ENCODE measurements at regions not wholly inside any gene's neighbourhood (a gene's known extent, or its start where the extent isn't known, plus 50 kb on each side); places are given as distances from the start of the nearest gene placed in this dataset.

DNA sequence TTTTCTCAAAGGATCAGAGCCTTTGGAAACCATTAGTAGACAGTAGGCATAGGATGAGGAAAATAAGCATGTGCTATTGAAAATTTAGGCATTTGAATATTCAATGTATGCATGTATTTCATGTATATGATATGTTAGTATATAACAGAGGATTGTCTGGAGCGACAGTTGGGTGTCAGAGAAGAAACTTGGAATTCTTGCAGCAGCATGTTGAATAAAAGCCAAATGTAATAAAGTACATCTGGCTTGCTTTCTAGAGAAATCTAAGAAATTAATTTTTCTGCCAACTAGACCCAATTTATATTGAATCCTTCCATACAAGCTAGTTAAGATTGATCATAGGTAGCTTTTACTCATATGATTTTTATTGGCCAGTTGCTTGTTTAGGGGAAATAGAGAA, 578.8 kb downstream of the CDH11 start:
- no peaks in the 10 kb centered on the region for H3K4me1 ChIP-seq (ENCODE audit: control insufficient read depth, low read length)
- H3K9me2 ChIP-seq (replicated peaks; ENCODE audit: control insufficient read depth, low read length): no peaks in the 10 kb centered on the region
- H3K27me3 ChIP-seq (ENCODE audit: control insufficient read depth, low read length): no peaks in the 10 kb centered on the region
- no peaks in the 10 kb centered on the region for H3K79me2 ChIP-seq (ENCODE audit: control insufficient read depth, low read length)
- H3K27ac ChIP-seq (ENCODE audit: low read depth, low read length): no peak overlapping the region
- H3K4me3 ChIP-seq (ENCODE audit: low read length): no peak overlapping the region
- no peaks in the 10 kb centered on the region for H3K9me3 ChIP-seq (ENCODE audit: control insufficient read depth, insufficient read depth, low read length)
- H3K4me2 ChIP-seq (ENCODE audit: low read length): no peak overlapping the region
- no peaks in the 10 kb centered on the region for H4K20me1 ChIP-seq (ENCODE audit: control insufficient read depth, insufficient read depth, low read depth, low read length)
- TF ChIP-seq CTCF (IDR thresholded peaks at IDR 0.05; ENCODE audit: low read depth, low read length, poor library complexity, severe bottlenecking): no peak
- no peak for TF ChIP-seq EZH2phosphoT487 (IDR thresholded peaks at IDR 0.05; ENCODE audit: borderline replicate concordance, low read length)
- H3F3A ChIP-seq (ENCODE audit: control insufficient read depth, insufficient read depth): no peaks in the 10 kb centered on the region
- H3K36me3 ChIP-seq (ENCODE audit: control insufficient read depth, low read length): no peaks in the 10 kb centered on the region

DNA sequence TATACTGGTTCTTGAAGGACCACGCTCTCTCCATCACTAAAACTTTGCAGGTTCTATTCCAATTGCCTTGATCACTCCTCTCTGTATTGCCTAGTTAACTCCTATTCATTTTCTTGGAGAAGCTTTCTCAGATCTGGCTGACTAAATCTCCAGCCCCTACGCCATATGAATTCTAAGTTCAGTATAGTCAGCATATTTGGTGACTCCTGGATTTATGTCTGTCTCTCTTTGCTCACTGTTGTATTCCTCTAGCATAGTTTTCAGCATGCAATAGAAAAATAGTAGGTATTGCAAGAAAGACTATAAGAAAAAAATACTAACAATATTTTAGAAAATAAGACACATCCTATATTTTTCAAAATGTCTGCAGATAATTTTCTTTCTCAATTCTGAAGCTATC, 579.7 kb downstream of the CDH11 start:
- no peaks in the 10 kb centered on the region for H3K4me1 ChIP-seq (ENCODE audit: control insufficient read depth, low read length)
- H3K4me2 ChIP-seq (ENCODE audit: low read length): no peak overlapping the region
- H3K4me3 ChIP-seq (ENCODE audit: low read length): no peak overlapping the region
- no peaks in the 10 kb centered on the region for H3F3A ChIP-seq (ENCODE audit: control insufficient read depth, insufficient read depth)
- H3K79me2 ChIP-seq (ENCODE audit: control insufficient read depth, low read length): no peaks in the 10 kb centered on the region
- no peaks in the 10 kb centered on the region for H3K9me3 ChIP-seq (ENCODE audit: control insufficient read depth, insufficient read depth, low read length)
- H3K36me3 ChIP-seq (ENCODE audit: control insufficient read depth, low read length): no peaks in the 10 kb centered on the region
- no peaks in the 10 kb centered on the region for H4K20me1 ChIP-seq (ENCODE audit: control insufficient read depth, insufficient read depth, low read depth, low read length)
- TF ChIP-seq CTCF (IDR thresholded peaks at IDR 0.05; ENCODE audit: low read depth, low read length, poor library complexity, severe bottlenecking): no peak
- H3K27ac ChIP-seq (ENCODE audit: low read depth, low read length): no peak overlapping the region
- no peaks in the 10 kb centered on the region for H3K27me3 ChIP-seq (ENCODE audit: control insufficient read depth, low read length)
- no peaks in the 10 kb centered on the region for H3K9me2 ChIP-seq (replicated peaks; ENCODE audit: control insufficient read depth, low read length)

DNA sequence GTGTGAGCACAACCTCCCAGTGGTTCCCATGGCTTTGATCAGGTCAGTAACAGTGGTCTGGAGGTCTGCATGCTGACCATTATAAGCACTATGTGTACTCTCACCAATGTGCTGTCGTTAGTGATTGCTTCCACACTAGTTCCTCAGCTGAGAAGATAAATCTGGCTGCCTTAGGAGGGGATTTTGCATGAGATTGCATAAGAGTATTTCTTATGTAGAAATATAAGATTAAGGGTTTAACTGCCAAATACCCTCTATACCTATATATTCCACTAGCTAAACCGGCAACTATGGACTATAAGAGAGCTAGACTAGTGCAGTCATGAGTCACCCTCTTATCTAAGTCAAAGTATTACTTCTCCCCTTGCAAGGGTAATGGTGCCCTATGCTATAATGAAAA, 580.2 kb downstream of the CDH11 start:
- H3K4me2 ChIP-seq (ENCODE audit: low read length): no peak overlapping the region
- no peak for TF ChIP-seq CTCF (IDR thresholded peaks at IDR 0.05; ENCODE audit: low read depth, low read length, poor library complexity, severe bottlenecking)
- no peak for TF ChIP-seq EZH2phosphoT487 (IDR thresholded peaks at IDR 0.05; ENCODE audit: borderline replicate concordance, low read length)
- H3K9me3 ChIP-seq (ENCODE audit: control insufficient read depth, insufficient read depth, low read length): no peaks in the 10 kb centered on the region
- no peaks in the 10 kb centered on the region for H3F3A ChIP-seq (ENCODE audit: control insufficient read depth, insufficient read depth)
- H3K27ac ChIP-seq (ENCODE audit: low read depth, low read length): no peak overlapping the region
- no peak overlapping the region for H3K4me3 ChIP-seq (ENCODE audit: low read length)
- H3K79me2 ChIP-seq (ENCODE audit: control insufficient read depth, low read length): no peaks in the 10 kb centered on the region
- no peaks in the 10 kb centered on the region for H3K27me3 ChIP-seq (ENCODE audit: control insufficient read depth, low read length)
- no peaks in the 10 kb centered on the region for H3K4me1 ChIP-seq (ENCODE audit: control insufficient read depth, low read length)
- H3K36me3 ChIP-seq (ENCODE audit: control insufficient read depth, low read length): no peaks in the 10 kb centered on the region
- no peaks in the 10 kb centered on the region for H3K9me2 ChIP-seq (replicated peaks; ENCODE audit: control insufficient read depth, low read length)
- H4K20me1 ChIP-seq (ENCODE audit: control insufficient read depth, insufficient read depth, low read depth, low read length): no peaks in the 10 kb centered on the region

DNA sequence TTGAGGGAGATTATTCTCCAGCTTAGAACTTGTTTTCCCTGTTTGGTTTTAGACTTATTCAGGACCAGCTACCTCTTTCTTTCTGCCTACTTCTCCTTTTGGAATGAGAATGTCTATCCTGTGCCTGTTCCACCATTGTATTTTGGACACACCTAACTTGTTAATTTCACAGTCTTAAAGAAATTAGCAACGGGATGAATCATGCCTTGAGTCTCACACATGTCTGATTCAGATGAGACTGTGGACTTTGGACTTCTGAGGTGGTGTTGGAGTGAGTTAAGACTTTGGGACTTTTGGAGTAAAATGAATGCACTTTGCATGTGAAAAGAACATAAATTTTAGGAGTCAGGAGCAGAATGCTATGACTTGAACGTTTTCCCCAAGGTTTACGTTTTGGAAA, 581.4 kb downstream of the CDH11 start:
- no peak overlapping the region for H3K4me3 ChIP-seq (ENCODE audit: low read length)
- TF ChIP-seq CTCF (IDR thresholded peaks at IDR 0.05; ENCODE audit: low read depth, low read length, poor library complexity, severe bottlenecking) (no peak), EZH2phosphoT487 (IDR thresholded peaks at IDR 0.05; ENCODE audit: borderline replicate concordance, low read length) (no peak)
- no peaks in the 10 kb centered on the region for H3K27me3 ChIP-seq (ENCODE audit: control insufficient read depth, low read length)

More for the DNA sequence above, 581.4 kb downstream of the CDH11 start:
- Histone ChIP-seq H3K36me3 (ENCODE audit: control insufficient read depth, low read length) (no peaks in the 10 kb centered on the region), H3K79me2 (ENCODE audit: control insufficient read depth, low read length) (no peaks in the 10 kb centered on the region), H3F3A (ENCODE audit: control insufficient read depth, insufficient read depth) (no peaks in the 10 kb centered on the region), H3K27ac (ENCODE audit: low read depth, low read length) (no peak overlapping the region), H3K9me2 (replicated peaks; ENCODE audit: control insufficient read depth, low read length) (no peaks in the 10 kb centered on the region), H3K4me1 (ENCODE audit: control insufficient read depth, low read length) (no peaks in the 10 kb centered on the region), H3K9me3 (ENCODE audit: control insufficient read depth, insufficient read depth, low read length) (no peaks in the 10 kb centered on the region), H3K4me2 (ENCODE audit: low read length) (no peak overlapping the region), H4K20me1 (ENCODE audit: control insufficient read depth, insufficient read depth, low read depth, low read length) (no peaks in the 10 kb centered on the region)

Data from DOHH2 (cell line).